ENCODE measurements at regions not wholly inside any gene's neighbourhood (a gene's known extent, or its start where the extent isn't known, plus 50 kb on each side); places are given as distances from the start of the nearest gene placed in this dataset.
A peak's percentile ranks its signal among the peaks of the same experiment; 100 is the strongest.

GRCh38 chr19:29121684-29122083, 91.3 kb downstream of the UQCRFS1 start:
- Histone ChIP-seq H3K4me1 (ENCODE audit: insufficient read depth, low read length) (no peaks in the 10 kb centered on the region), H3K79me2 (ENCODE audit: insufficient read depth, low read length) (no peaks in the 10 kb centered on the region), H3K9me3 (ENCODE audit: low read depth, low read length) (no peaks in the 10 kb centered on the region), H3K4me3 (ENCODE audit: insufficient read depth, low read length) (no peak overlapping the region), H3K27ac (ENCODE audit: low read depth, low read length) (no peak overlapping the region), H4K20me1 (ENCODE audit: insufficient read depth, low read length) (no peaks in the 10 kb centered on the region), H3K36me3 (ENCODE audit: insufficient read depth, low read length) (no peaks in the 10 kb centered on the region), H3K27me3 (ENCODE audit: insufficient read depth, low read length) (no peaks in the 10 kb centered on the region), H3K4me2 (ENCODE audit: insufficient read depth, low read length) (no peak overlapping the region), H2AFZ (ENCODE audit: low read length) (no peak overlapping the region)
- DNase-seq (ENCODE audit: insufficient read length, low spot score, missing footprints): no peak
- peak; percentile 21 for TF ChIP-seq CTCF (IDR thresholded peaks at IDR 0.05; ENCODE audit: extremely low read depth, low read depth, low read length)

GRCh38 chr19:29120466-29120865, 92.5 kb downstream of the UQCRFS1 start:
- H2AFZ ChIP-seq (ENCODE audit: low read length): no peak overlapping the region
- no peaks in the 10 kb centered on the region for H3K79me2 ChIP-seq (ENCODE audit: insufficient read depth, low read length)
- no peak for DNase-seq (ENCODE audit: insufficient read length, low spot score, missing footprints)
- no peaks in the 10 kb centered on the region for H3K27me3 ChIP-seq (ENCODE audit: insufficient read depth, low read length)
- no peak for TF ChIP-seq CTCF (IDR thresholded peaks at IDR 0.05; ENCODE audit: extremely low read depth, low read depth, low read length)
- no peaks in the 10 kb centered on the region for H3K4me1 ChIP-seq (ENCODE audit: insufficient read depth, low read length)
- no peaks in the 10 kb centered on the region for H4K20me1 ChIP-seq (ENCODE audit: insufficient read depth, low read length)
- H3K4me3 ChIP-seq (ENCODE audit: insufficient read depth, low read length): no peak overlapping the region
- H3K27ac ChIP-seq (ENCODE audit: low read depth, low read length): no peak overlapping the region
- H3K36me3 ChIP-seq (ENCODE audit: insufficient read depth, low read length): no peaks in the 10 kb centered on the region
- H3K4me2 ChIP-seq (ENCODE audit: insufficient read depth, low read length): no peak overlapping the region
- no peaks in the 10 kb centered on the region for H3K9me3 ChIP-seq (ENCODE audit: low read depth, low read length)

GRCh38 chr19:29119590-29119989, 93.4 kb downstream of the UQCRFS1 start:
- no peaks in the 10 kb centered on the region for H3K9me3 ChIP-seq (ENCODE audit: low read depth, low read length)
- TF ChIP-seq CTCF (IDR thresholded peaks at IDR 0.05; ENCODE audit: extremely low read depth, low read depth, low read length): no peak
- DNase-seq (ENCODE audit: insufficient read length, low spot score, missing footprints): no peak

GRCh38 chr19:29118389-29118788, 94.6 kb downstream of the UQCRFS1 start:
- Histone ChIP-seq H3K36me3 (ENCODE audit: insufficient read depth, low read length) (no peaks in the 10 kb centered on the region), H3K4me2 (ENCODE audit: insufficient read depth, low read length) (no peak overlapping the region), H3K4me1 (ENCODE audit: insufficient read depth, low read length) (no peaks in the 10 kb centered on the region), H3K27me3 (ENCODE audit: insufficient read depth, low read length) (no peaks in the 10 kb centered on the region), H3K27ac (ENCODE audit: low read depth, low read length) (no peak overlapping the region), H4K20me1 (ENCODE audit: insufficient read depth, low read length) (no peaks in the 10 kb centered on the region), H3K9me3 (ENCODE audit: low read depth, low read length) (no peaks in the 10 kb centered on the region), H3K79me2 (ENCODE audit: insufficient read depth, low read length) (no peaks in the 10 kb centered on the region), H3K4me3 (ENCODE audit: insufficient read depth, low read length) (no peak overlapping the region), H2AFZ (ENCODE audit: low read length) (no peak overlapping the region)
- no peak for DNase-seq (ENCODE audit: insufficient read length, low spot score, missing footprints)
- TF ChIP-seq CTCF (IDR thresholded peaks at IDR 0.05; ENCODE audit: extremely low read depth, low read depth, low read length): no peak

More at GRCh38 chr19:29119590-29119989, 93.4 kb downstream of the UQCRFS1 start:
- H4K20me1 ChIP-seq (ENCODE audit: insufficient read depth, low read length): no peaks in the 10 kb centered on the region
- no peaks in the 10 kb centered on the region for H3K36me3 ChIP-seq (ENCODE audit: insufficient read depth, low read length)
- H3K4me1 ChIP-seq (ENCODE audit: insufficient read depth, low read length): no peaks in the 10 kb centered on the region
- H2AFZ ChIP-seq (ENCODE audit: low read length): no peak overlapping the region
- H3K27ac ChIP-seq (ENCODE audit: low read depth, low read length): no peak overlapping the region
- H3K79me2 ChIP-seq (ENCODE audit: insufficient read depth, low read length): no peaks in the 10 kb centered on the region
- H3K27me3 ChIP-seq (ENCODE audit: insufficient read depth, low read length): no peaks in the 10 kb centered on the region
- no peak overlapping the region for H3K4me3 ChIP-seq (ENCODE audit: insufficient read depth, low read length)
- H3K4me2 ChIP-seq (ENCODE audit: insufficient read depth, low read length): no peak overlapping the region

All from osteoblast (primary cell).